ENCODE measurements at regions not wholly inside any gene's neighbourhood (a gene's known extent, or its start where the extent isn't known, plus 50 kb on each side); places are given as distances from the start of the nearest gene placed in this dataset.

DNA sequence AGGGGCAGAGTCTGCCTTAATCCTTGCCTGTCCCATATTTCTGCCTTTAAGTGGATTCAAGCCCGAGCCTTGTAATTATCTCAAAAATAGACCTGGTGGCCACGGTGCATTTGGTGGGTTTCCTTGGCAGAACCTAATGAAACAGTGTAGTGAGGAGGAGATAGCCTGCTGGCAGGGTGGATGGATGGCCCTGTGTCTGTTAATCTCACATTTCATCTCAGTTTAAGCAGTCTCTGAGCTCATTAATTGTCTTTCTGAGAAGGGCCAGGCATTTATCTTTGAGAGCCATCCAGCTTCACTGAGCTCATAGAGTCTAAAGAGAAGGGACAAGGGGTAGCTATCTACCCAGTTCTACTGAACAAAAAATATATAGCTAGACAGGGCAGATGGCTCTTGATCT, 364.0 kb upstream of the EEF2KMT start:
- no peak overlapping the region for H3K27ac Mint-ChIP-seq
- H3K4me3 Mint-ChIP-seq, result no peak overlapping the region
- no peaks in the 10 kb centered on the region for H3K4me1 Mint-ChIP-seq (ENCODE audit: low read depth)
- no peaks in the 10 kb centered on the region for H3K36me3 Mint-ChIP-seq (ENCODE audit: low read depth)
- no peak for DNase-seq
- H3K27me3 Mint-ChIP-seq (ENCODE audit: insufficient read depth), result peaks cover 3% of the 10 kb centered on the region
- TF ChIP-seq, protein P1, sequence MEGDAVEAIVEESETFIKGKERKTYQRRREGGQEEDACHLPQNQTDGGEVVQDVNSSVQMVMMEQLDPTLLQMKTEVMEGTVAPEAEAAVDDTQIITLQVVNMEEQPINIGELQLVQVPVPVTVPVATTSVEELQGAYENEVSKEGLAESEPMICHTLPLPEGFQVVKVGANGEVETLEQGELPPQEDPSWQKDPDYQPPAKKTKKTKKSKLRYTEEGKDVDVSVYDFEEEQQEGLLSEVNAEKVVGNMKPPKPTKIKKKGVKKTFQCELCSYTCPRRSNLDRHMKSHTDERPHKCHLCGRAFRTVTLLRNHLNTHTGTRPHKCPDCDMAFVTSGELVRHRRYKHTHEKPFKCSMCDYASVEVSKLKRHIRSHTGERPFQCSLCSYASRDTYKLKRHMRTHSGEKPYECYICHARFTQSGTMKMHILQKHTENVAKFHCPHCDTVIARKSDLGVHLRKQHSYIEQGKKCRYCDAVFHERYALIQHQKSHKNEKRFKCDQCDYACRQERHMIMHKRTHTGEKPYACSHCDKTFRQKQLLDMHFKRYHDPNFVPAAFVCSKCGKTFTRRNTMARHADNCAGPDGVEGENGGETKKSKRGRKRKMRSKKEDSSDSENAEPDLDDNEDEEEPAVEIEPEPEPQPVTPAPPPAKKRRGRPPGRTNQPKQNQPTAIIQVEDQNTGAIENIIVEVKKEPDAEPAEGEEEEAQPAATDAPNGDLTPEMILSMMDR (IDR thresholded peaks at IDR 0.05), result no peak
- H3K9me3 Mint-ChIP-seq, result peaks cover 48% of the 10 kb centered on the region

DNA sequence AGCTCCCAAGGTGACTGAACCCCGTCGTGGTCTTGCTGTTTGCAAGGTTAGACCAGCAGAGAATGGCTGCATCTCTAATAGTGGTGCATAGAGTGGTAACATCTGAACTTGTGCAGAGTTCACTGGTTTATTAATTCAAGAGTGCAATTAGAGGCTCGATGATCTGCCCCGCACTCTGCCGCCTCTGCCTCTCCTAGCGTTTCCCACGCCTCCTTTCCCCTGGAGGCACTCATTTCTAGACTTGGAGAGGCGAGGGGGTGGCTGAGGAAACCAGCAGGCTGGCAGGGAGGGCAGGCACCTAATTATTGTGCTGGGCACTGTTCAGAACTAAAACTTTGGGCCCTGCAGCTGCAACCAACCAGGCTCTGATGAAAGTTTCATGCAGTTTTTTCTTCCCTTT, 363.5 kb upstream of the EEF2KMT start:
- no peak for DNase-seq
- H3K4me1 Mint-ChIP-seq (ENCODE audit: low read depth), result no peaks in the 10 kb centered on the region
- H3K27me3 Mint-ChIP-seq (ENCODE audit: insufficient read depth), result peaks cover 3% of the 10 kb centered on the region
- no peak overlapping the region for H3K27ac Mint-ChIP-seq
- H3K36me3 Mint-ChIP-seq (ENCODE audit: low read depth), result no peaks in the 10 kb centered on the region
- no peak overlapping the region for H3K4me3 Mint-ChIP-seq
- peaks cover 50% of the 10 kb centered on the region for H3K9me3 Mint-ChIP-seq
- TF ChIP-seq, protein P1 (IDR thresholded peaks at IDR 0.05), result no peak

DNA sequence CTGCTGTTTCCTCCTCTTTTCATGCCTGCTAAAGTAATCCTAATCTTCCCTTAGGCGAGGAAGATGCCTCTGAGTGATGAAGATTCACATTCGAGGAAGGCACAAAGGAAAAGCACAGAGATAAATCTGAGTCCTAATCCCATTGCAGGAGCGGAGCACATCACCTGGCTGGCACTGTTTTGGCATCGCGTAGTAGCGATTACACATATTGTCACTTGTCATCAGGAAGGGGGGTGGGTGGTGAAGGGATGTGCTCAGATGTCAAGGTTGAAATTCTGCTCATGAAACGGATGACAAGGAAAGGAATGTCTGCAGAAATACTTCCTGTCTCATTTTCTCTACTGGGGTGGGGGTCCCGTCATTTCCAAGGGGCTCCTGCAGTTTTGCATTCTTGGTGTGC, 363.1 kb upstream of the EEF2KMT start:
- no peaks in the 10 kb centered on the region for H3K36me3 Mint-ChIP-seq (ENCODE audit: low read depth)
- TF ChIP-seq, protein P1 (IDR thresholded peaks at IDR 0.05), result no peak
- H3K4me1 Mint-ChIP-seq (ENCODE audit: low read depth), result no peaks in the 10 kb centered on the region
- DNase-seq, result no peak
- peaks cover 3% of the 10 kb centered on the region for H3K27me3 Mint-ChIP-seq (ENCODE audit: insufficient read depth)
- H3K9me3 Mint-ChIP-seq, result peaks cover 45% of the 10 kb centered on the region
- H3K4me3 Mint-ChIP-seq, result no peak overlapping the region
- H3K27ac Mint-ChIP-seq, result no peak overlapping the region

DNA sequence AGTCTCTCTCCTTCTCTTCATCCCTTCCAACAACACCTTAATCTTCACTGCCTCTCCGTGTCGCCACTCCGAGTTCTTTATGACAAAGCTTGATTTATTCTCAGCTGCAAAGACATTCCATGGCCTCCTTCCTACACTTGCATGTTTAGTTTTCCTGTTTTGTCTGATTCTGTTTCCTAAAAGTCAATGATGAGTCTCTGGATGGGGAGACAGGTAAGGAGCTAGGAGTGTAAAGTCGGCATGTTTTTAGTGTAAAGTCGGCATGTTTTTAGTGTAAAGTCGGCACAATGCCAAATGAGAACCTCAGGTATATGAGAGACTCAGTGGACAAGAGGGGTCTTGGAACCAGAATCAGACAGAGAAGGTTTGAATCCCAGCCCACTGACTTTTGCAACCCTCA, 362.3 kb upstream of the EEF2KMT start:
- no peaks in the 10 kb centered on the region for H3K4me1 Mint-ChIP-seq (ENCODE audit: low read depth)
- H3K27ac Mint-ChIP-seq, result no peak overlapping the region
- TF ChIP-seq, protein P1 (IDR thresholded peaks at IDR 0.05), result no peak
- peaks cover 40% of the 10 kb centered on the region for H3K9me3 Mint-ChIP-seq
- DNase-seq, result no peak
- no peak overlapping the region for H3K4me3 Mint-ChIP-seq
- peaks cover 3% of the 10 kb centered on the region for H3K27me3 Mint-ChIP-seq (ENCODE audit: insufficient read depth)
- H3K36me3 Mint-ChIP-seq (ENCODE audit: low read depth), result no peaks in the 10 kb centered on the region

DNA sequence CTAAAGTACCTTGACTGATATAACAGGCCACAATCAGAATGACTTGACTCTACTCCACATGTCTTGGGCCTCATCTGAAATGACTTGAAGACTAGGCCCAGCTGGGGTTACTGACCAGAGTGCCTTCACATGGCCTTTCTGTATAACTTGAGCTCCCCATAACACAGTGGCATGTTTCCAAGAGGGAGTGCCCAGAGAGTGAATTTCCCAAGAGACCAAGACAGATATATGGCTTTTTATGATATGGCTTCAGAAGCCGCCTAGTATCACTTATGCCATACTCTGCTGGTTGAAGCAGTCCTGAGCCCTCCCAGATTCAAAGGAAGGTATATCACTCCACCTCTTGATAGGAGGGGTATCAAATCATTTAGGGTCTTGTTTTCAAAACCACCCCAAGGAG, 357.5 kb upstream of the EEF2KMT start:
- peaks cover 56% of the 10 kb centered on the region for H3K9me3 Mint-ChIP-seq
- no peaks in the 10 kb centered on the region for H3K27me3 Mint-ChIP-seq (ENCODE audit: insufficient read depth)
- TF ChIP-seq, protein P1 (IDR thresholded peaks at IDR 0.05), result no peak
- DNase-seq, result no peak
- no peak overlapping the region for H3K4me3 Mint-ChIP-seq
- no peaks in the 10 kb centered on the region for H3K36me3 Mint-ChIP-seq (ENCODE audit: low read depth)
- H3K4me1 Mint-ChIP-seq (ENCODE audit: low read depth), result no peaks in the 10 kb centered on the region
- H3K27ac Mint-ChIP-seq, result no peak overlapping the region

DNA sequence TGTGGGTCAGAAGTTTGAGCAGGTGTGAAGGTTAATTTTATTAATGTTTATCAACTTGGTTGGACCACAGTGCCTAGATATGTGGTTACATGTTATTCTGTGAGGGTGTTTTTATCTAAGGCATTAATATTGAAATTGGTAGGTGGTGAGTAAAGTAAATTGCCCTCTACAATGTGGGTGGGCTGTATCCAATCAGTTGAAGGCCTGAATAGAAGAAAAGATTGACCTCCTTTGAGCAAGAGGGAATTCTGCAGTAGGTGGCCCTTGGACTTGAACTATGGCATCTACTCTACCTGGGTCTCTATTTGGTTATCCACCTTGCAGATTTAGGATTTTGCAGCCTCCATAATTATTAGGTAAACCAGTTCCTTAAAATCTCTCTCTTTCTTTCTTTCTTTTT, 356.8 kb upstream of the EEF2KMT start:
- Mint-ChIP-seq H3K27me3 (ENCODE audit: insufficient read depth) (no peaks in the 10 kb centered on the region), H3K9me3 (peaks cover 55% of the 10 kb centered on the region), H3K4me1 (ENCODE audit: low read depth) (no peaks in the 10 kb centered on the region), H3K36me3 (ENCODE audit: low read depth) (peaks cover under 1% of the 10 kb centered on the region; the same call in 1 of the 2 replicates), H3K27ac (no peak overlapping the region), H3K4me3 (no peak overlapping the region)
- TF ChIP-seq, protein P1 (IDR thresholded peaks at IDR 0.05), result no peak
- DNase-seq, result no peak
